ENCODE measurements at regions not wholly inside any gene's neighbourhood (a gene's known extent, or its start where the extent isn't known, plus 50 kb on each side); places are given as distances from the start of the nearest gene placed in this dataset.

DNA sequence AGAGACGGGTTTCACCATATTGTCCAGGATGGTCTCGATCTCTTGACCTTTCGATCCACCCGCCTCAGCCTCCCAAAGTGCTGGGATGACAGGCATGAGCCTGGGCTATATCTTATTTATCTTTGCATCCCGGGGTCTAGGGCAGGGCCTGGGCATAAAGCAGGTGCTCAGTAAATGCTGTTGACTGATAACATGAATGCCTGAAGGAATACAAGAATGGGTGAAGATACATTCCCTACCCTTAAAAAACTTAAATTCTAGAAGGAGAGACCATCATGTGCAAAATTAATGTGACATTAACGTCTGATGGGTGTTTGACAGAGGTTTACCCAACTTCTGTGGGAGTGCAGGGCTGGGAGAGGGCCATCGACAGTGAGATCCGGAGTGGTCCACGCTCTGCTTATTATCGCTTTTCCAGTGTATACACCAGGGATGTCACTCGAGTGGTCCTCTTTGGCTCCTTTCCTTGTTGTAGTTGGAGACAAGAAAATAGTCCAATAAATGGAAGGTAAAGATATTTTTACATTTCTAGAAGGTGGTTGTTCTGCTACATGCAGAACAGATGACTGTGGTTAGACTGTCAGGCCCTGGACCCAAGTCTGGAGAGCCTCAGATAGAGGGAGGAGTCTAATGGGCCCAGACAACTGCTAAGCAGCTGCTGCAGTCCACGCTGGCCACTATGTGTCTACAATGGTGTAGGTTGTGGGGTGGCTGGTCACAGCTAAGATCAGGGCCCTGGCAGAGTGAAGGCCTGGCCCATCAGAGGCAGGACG lies 131.7 kb downstream of the MYCN start:
- TF ChIP-seq POLR2A (IDR thresholded peaks at IDR 0.05) (no peak), POLR2AphosphoS5 (IDR thresholded peaks at IDR 0.05) (no peak), EP300 (IDR thresholded peaks at IDR 0.05) (no peak)
- TF ChIP-seq, protein P1, sequence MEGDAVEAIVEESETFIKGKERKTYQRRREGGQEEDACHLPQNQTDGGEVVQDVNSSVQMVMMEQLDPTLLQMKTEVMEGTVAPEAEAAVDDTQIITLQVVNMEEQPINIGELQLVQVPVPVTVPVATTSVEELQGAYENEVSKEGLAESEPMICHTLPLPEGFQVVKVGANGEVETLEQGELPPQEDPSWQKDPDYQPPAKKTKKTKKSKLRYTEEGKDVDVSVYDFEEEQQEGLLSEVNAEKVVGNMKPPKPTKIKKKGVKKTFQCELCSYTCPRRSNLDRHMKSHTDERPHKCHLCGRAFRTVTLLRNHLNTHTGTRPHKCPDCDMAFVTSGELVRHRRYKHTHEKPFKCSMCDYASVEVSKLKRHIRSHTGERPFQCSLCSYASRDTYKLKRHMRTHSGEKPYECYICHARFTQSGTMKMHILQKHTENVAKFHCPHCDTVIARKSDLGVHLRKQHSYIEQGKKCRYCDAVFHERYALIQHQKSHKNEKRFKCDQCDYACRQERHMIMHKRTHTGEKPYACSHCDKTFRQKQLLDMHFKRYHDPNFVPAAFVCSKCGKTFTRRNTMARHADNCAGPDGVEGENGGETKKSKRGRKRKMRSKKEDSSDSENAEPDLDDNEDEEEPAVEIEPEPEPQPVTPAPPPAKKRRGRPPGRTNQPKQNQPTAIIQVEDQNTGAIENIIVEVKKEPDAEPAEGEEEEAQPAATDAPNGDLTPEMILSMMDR (IDR thresholded peaks at IDR 0.05): no peak

DNA sequence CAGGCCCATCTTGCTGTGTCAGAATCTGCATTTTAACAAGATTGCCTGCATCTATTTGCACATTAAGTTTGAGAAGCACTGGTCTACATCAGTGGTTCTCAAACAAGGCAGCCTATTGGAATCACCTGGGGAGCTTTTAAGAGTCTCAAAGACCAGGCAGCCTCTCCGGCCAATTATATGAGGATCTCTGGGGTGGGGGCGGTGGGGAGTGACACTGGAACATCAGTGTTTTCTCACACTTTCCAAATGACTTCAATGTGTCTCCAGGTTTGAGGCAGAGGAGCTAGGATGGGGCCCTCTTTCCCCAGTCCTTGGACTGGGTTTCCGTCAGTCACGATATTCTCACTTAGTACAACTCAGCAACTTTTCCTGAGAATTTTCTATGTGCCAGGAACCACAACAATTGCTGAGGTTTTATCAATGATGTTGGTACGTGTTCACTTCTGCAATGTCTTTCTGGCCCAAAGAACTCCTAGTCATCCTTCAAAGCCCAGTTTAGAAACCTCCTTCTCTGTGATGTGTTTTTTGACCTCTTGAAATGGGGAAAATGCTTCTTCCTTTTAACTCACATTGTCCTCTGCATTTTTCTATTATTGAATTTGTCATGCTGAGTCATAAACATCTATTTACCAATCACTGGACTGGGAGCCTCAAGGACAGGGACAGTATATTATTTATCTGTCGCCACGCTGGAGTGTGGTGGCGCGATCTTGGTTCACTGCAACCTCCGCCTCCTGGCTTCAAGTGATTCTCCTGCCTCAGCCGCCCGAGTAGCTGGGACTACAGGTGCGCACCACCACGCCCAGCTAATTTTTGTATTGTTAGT lies 130.9 kb downstream of the MYCN start:
- Histone ChIP-seq H3K36me3 (no peaks in the 10 kb centered on the region), H3K4me1 (no peaks in the 10 kb centered on the region), H3K4me3 (no peak overlapping the region), H3K27me3 (no peaks in the 10 kb centered on the region), H3K9me3 (no peaks in the 10 kb centered on the region), H3K27ac (no peak overlapping the region)
- TF ChIP-seq EP300 (IDR thresholded peaks at IDR 0.05) (no peak), POLR2A (IDR thresholded peaks at IDR 0.05) (no peak), POLR2AphosphoS5 (IDR thresholded peaks at IDR 0.05) (no peak)
- TF ChIP-seq, protein P1 (IDR thresholded peaks at IDR 0.05): no peak
- DNase-seq (ENCODE audit: low spot score in 2 of 2): no peak
- WGBS: 95% methylated on average over 14 of the region's 14 CpGs

More for the DNA sequence above, 131.7 kb downstream of the MYCN start:
- Histone ChIP-seq H3K36me3 (no peaks in the 10 kb centered on the region), H3K9me3 (no peaks in the 10 kb centered on the region), H3K27me3 (no peaks in the 10 kb centered on the region), H3K4me3 (no peak overlapping the region), H3K4me1 (no peaks in the 10 kb centered on the region), H3K27ac (no peak overlapping the region)
- DNase-seq (ENCODE audit: low spot score in 2 of 2): no peak
- 94% methylated on average over 13 of the region's 13 CpGs for WGBS

DNA sequence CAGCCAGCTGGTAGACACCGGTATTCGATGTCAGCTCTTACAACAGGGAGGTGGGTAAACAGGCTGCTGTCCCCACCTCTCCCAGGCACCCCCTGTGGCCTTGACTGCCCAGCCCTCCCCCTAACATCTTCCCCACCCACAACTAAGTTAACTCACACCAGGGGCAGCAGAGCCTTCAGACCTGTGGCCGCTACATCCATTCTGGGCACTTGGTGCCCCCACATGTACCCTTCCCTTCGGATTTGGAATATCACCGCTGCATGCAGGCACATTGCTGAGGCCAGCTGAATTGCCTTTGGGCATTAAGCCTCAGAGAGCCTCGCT lies 130.3 kb downstream of the MYCN start:
- H3K27me3 ChIP-seq: no peaks in the 10 kb centered on the region
- WGBS: 78% methylated on average over 6 of the region's 6 CpGs
- no peaks in the 10 kb centered on the region for H3K4me1 ChIP-seq
- DNase-seq (ENCODE audit: low spot score in 2 of 2): no peak
- TF ChIP-seq, protein P1 (IDR thresholded peaks at IDR 0.05): no peak
- TF ChIP-seq EP300 (IDR thresholded peaks at IDR 0.05) (no peak), POLR2AphosphoS5 (IDR thresholded peaks at IDR 0.05) (no peak), POLR2A (IDR thresholded peaks at IDR 0.05) (no peak)
- H3K27ac ChIP-seq: no peak overlapping the region
- no peaks in the 10 kb centered on the region for H3K9me3 ChIP-seq
- H3K4me3 ChIP-seq: no peak overlapping the region
- H3K36me3 ChIP-seq: no peaks in the 10 kb centered on the region

DNA sequence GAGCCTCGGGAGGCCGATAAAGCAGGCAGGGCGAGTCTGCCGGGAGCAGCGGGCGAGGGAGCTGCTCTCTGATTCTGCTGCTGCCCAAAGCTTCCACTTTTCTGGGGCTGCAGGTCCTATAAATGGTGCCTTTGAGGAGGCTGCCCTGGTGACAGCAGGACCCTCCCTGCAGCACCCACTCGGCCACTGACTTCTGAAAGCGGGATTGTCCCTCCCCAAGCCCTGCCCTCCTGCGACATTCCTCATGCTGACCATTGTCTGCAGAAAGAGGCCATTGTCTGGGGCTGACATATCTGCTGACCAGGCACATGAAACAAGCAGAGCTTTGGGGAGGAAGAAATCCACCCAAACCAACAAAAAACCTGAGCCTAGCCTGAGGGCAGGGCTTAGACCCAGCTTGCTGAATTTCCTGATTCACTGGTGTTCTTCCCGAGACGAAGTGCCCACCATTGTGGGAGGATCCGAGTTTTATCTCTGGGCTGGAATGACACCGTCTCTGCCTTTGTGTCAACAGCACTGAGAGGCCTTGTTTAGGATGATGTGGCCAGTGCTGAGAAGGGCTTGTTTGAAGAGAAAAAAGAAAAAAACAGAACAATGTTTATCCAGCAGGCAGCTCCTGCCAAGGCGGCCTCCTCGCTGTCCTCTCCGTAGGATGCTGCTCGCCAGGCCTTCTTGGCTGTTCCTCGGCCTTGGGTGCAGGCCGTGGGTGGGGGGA lies 129.7 kb downstream of the MYCN start:
- H3K36me3 ChIP-seq: no peaks in the 10 kb centered on the region
- no peaks in the 10 kb centered on the region for H3K9me3 ChIP-seq
- TF ChIP-seq POLR2A (IDR thresholded peaks at IDR 0.05) (no peak), EP300 (IDR thresholded peaks at IDR 0.05) (no peak), POLR2AphosphoS5 (IDR thresholded peaks at IDR 0.05) (no peak)
- TF ChIP-seq, protein P1 (IDR thresholded peaks at IDR 0.05): no peak
- 70% methylated on average over 19 of the region's 19 CpGs for WGBS
- no peak overlapping the region for H3K4me3 ChIP-seq
- no peak for DNase-seq (ENCODE audit: low spot score in 2 of 2)
- no peak overlapping the region for H3K27ac ChIP-seq
- no peaks in the 10 kb centered on the region for H3K27me3 ChIP-seq
- H3K4me1 ChIP-seq: no peaks in the 10 kb centered on the region

DNA sequence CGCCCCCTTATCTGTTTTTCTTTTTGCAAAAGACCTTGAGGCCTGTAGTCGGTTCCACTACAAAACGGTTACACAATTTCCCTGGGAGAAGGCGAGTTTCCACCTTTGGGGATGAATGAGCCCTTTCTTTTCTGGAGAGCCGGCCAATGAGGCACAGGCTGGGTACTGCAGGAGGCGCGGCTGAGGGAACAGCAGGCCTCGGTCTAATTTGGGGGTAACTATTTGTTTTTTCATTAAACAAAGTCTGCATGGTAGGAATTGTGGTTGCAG lies 129.2 kb downstream of the MYCN start:
- 73% methylated on average over 8 of the region's 8 CpGs for WGBS
- no peak for DNase-seq (ENCODE audit: low spot score in 2 of 2)
- TF ChIP-seq POLR2A (IDR thresholded peaks at IDR 0.05) (no peak), POLR2AphosphoS5 (IDR thresholded peaks at IDR 0.05) (no peak), EP300 (IDR thresholded peaks at IDR 0.05) (no peak)
- TF ChIP-seq, protein P1 (IDR thresholded peaks at IDR 0.05): no peak
- Histone ChIP-seq H3K9me3 (no peaks in the 10 kb centered on the region), H3K27ac (no peak overlapping the region), H3K4me3 (no peak overlapping the region), H3K27me3 (no peaks in the 10 kb centered on the region), H3K36me3 (no peaks in the 10 kb centered on the region), H3K4me1 (no peaks in the 10 kb centered on the region)
